ENCODE measurements at regions not wholly inside any gene's neighbourhood (a gene's known extent, or its start where the extent isn't known, plus 50 kb on each side); places are given as distances from the start of the nearest gene placed in this dataset.

DNA sequence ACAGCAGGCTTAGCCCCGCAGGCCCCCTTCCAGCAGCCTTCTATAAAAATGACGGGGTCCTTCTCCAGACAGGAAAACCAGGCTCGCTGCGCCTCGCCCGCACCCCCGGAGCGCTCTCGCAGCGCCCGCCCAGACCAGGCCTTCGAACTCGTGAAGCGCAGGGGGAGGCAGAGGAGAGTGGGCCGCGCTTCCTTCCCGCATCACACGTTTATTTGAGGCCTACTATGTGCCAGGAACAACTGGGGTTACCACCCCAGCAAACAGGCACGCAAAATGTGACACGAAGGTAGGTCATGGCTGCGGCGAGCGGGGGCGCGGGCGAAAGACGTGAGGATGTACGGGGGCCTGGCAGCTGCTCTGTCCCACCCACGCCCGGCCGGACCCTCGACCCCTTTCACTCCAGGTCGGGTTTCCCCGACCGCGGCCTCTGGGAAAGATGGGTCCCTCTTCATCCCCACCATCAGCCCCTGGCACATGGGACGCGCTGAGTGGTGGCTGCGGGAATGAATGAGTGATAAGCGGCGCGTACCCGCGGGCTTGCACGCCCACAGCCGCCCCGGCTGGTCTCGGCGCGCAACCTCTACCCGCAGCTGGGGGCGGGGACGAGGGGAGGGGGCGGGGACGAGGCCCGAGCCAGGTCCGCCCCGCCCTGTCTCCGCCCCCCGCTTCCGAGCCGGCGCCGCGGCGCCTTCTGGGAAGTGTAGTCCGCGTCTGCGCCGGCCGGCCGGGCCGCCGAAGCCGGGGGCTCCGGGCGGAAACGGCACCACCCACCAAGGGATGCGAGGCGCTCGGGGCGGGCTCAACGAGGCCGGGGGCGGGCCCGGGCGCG is 59.1 kb downstream of the ZNF467 start:
- no peak for TF ChIP-seq CTCF (IDR thresholded peaks at IDR 0.05 in 4 of 5, conservative IDR thresholded peaks at IDR 0.05 in 1 of 5)
- no peak for TF ChIP-seq POLR2A (IDR thresholded peaks at IDR 0.05)

Data from gastrocnemius medialis (tissue), 4 donors.